Raji (cell line): ENCODE measurements at regions not wholly inside any gene's neighbourhood (a gene's known extent, or its start where the extent isn't known, plus 50 kb on each side); places are given as distances from the start of the nearest gene placed in this dataset.

Experiments used
- POLR2A ChIP-seq: IDR thresholded peaks from 2 replicates; pipeline ENCODE4 v1.6.1; 2011; ENCODE audit warnings: low read depth, low read length, control low read depth; ENCODE audit not compliant: insufficient read depth

DNA sequence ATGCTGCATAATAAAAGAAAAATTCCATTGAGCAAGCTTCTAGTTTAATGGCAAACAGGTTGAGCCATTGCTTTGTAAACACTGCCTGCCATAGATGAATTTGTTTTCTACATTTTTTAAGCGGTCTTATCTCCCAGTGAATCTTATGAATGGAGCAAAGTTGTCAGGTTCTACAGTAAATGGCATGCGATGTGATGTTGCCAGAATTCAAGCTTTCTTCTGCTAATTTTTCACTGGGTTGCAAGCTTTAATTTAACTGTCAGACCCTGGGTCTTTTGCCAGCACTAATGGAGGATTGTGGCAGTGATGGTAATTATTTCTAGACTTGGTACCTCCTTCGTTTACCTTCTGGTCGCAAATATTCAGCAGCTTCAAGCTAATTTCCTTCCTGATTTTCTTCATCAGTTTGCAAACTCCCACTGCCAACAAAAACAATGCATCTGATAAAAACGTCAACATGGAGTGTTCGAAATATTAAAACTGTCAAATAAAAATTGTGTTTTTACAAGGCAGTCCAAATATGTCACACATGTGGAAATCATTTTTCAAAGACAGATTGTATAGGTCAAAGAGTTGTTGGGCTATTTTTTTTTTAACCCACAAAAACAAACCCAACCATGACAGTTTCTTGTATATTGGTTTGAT is 274.2 kb upstream of the ERCC4 start:
- TF ChIP-seq POLR2A = no peak

DNA sequence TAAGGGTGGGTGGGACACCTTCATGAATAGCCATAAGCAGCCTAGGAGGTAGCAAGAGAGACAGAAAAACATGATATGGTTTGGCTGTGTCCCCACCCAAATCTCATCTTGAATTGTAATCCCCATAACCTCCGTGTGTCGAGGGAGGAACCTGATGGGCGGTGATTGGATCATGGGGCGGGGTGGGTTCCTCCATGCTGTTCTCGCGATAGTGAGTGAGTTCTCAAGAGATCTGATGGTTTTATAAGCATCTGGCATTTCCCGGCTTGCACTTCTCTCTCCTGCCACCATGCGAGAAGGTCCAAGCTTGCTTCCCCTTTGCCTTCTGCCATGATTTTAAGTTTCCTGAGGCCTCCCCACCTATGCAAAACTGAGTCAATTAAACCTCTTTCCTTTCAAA is 259.1 kb upstream of the ERCC4 start:
- no peak for TF ChIP-seq POLR2A

DNA sequence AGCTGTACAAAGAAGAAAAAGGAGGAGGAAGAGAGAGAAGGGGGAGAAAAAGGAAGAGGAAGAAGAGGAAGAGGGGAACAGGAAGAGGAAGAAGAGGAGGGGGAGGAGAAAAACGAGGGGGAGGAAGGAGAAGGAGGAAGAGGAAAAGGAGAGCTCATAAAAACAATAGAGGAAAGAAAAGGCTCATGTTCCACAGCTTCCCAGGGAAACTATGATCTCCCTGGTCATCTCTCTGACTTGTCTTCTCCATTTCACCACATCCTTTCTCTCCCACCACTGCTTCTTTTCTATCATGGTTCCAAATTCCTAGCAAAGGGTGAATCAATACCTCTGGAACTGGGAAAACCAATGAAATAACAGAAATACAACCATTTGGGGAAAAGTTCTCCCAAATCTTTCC is 254.1 kb upstream of the ERCC4 start:
- TF ChIP-seq POLR2A = no peak

- TF ChIP-seq POLR2A = no peak
Measured at GRCh38 chr16:13672196-13672595, 247.8 kb upstream of the ERCC4 start.

DNA sequence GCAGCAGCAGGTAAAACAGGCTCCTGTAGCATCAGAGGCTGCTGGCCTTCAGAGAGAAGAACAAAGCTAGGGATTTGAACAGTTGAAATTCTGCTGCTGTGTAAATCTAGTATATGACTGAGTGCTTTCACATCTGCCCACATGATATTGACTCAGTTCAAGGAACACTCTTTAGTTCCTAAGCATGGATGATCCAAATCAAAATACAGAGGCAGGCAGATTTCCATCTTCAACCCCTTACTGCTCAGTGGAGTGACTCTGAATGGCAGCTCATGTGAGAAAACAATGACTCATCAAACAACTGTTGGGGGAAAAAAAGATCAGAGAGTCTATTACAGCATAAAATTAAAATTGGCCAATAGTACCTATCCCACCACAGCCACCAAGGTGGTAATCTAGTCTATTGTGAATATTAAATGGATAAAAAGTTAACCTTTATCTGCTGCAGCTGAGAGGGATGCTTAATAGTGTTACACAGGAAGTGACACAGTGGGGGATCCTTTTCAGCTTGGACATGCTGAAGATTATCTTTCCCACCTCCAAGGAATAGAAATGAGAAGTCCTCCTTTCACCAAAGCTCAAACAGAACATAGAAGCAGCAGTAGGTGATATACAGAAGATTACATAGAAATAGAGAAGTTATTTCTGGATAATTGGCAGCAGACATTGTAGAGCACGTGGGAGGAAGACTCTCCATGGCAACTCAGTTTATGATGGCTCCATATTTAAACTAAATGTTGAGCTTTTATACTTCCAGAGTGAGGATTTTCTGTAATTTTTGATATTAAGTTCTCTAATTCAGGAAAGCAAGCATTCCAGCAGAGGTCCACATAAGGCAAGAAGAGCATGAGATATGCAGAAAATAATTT is 239.7 kb upstream of the ERCC4 start:
- TF ChIP-seq POLR2A = no peak

- no peak for TF ChIP-seq POLR2A
Measured at GRCh38 chr16:13684819-13685563, 235.0 kb upstream of the ERCC4 start.

GRCh38 chr16:13696017-13696416 is 223.9 kb upstream of the ERCC4 start:
- no peak for TF ChIP-seq POLR2A

- TF ChIP-seq POLR2A = no peak
Measured at GRCh38 chr16:13697013-13697412, 222.9 kb upstream of the ERCC4 start.

DNA sequence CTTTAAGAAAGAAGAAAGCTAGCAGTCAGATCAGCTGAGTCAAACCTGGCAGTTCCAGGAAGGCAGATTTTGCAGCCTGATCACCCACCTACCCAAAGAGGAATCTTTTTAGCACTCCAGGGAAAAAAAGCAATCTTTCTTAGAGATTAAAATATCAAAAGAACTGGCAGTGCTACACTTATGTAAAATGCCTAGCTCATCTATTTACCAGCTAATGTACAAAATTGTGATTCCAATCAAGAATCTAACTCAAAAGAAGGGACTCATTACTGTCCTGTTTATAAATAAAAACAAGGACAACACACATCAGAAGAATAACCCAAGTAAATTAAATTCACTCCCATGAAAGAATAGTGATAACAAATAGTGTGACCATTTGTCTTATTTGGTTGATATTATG is 222.4 kb upstream of the ERCC4 start:
- TF ChIP-seq POLR2A = no peak

DNA sequence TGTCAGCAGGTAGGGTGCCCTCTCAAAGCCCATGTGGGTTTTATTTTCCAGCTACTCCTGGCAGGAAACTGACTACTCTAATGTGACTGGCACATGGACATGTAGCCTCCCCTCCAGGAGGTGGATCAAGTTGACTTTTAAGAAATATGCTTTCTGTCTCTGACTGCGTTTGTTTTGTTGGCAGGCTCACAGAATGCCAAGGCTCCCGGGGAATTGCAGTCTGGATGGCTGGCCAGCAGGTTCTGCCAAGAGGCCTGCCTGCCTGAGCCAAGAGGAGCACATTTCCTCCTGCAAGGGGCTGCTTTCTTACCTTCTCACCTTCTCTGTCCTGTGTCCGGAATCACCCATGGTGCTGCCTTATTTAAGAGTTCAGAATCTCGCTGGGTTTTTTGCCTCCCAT is 217.3 kb upstream of the ERCC4 start:
- no peak for TF ChIP-seq POLR2A

- TF ChIP-seq POLR2A = no peak
Measured at GRCh38 chr16:13708347-13709120, 211.4 kb upstream of the ERCC4 start.

- TF ChIP-seq POLR2A = no peak
Measured at GRCh38 chr16:13718748-13719147, 201.2 kb upstream of the ERCC4 start.

DNA sequence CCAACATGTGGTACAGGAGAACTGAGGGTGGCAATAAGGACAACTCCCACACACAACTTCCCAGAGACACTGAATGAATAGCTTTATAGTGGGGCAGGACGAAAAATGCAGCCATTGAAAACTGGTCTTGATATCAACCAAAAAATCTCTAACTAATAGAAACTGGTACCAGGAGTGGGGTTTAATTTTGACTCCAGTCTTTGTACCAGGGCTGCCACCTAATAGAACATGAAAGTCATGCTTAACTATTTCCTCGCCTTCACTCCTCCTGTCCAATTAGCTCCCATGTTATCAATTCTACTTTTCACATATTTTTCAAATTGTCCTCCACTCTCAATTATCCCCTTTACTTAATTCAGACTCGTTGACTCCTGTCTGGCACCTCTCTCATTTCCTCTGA is 192.0 kb upstream of the ERCC4 start:
- no peak for TF ChIP-seq POLR2A

- TF ChIP-seq POLR2A = no peak
Measured at GRCh38 chr16:13733561-13733960, 186.4 kb upstream of the ERCC4 start.

GRCh38 chr16:13742928-13743327 is 177.0 kb upstream of the ERCC4 start:
- no peak for TF ChIP-seq POLR2A

GRCh38 chr16:13743571-13743970 is 176.4 kb upstream of the ERCC4 start:
- no peak for TF ChIP-seq POLR2A
